ENCODE measurements at regions not wholly inside any gene's neighbourhood (a gene's known extent, or its start where the extent isn't known, plus 50 kb on each side); places are given as distances from the start of the nearest gene placed in this dataset.
A peak's percentile ranks its signal among the peaks of the same experiment; 100 is the strongest.

- 20% methylated on average over 2 of the region's 2 CpGs for WGBS (ENCODE audit: insufficient coverage, insufficient replicate concordance, low lambda C conversion rate, missing lambda C conversion rate)
- no peak for TF ChIP-seq SUPT20H (IDR thresholded peaks at IDR 0.05; ENCODE audit: borderline replicate concordance, control insufficient read depth, low read depth, low read length)
- TF ChIP-seq SMARCA5 (IDR thresholded peaks at IDR 0.05), result peak; percentile 51; the same call in 1 of the 2 replicates
- no peak for FAIRE-seq
- in situ Hi-C loops (cut with MboI), result no loop called here
- no peak for DNase-seq (ENCODE audit: low read depth, low spot score)
- Histone ChIP-seq H3K9ac (ENCODE audit: control insufficient read depth, insufficient read depth, low read length) (no peak overlapping the region), H3K79me2 (ENCODE audit: control insufficient read depth, insufficient read depth, low read length) (no peaks in the 10 kb centered on the region), H3K4me1 (ENCODE audit: control insufficient read depth, insufficient read depth, low read length) (no peaks in the 10 kb centered on the region), H3K27ac (ENCODE audit: control insufficient read depth, insufficient read depth) (no peak overlapping the region), H3K27me3 (replicated peaks in 1 of 2; ENCODE audit: control insufficient read depth in 2 of 2, insufficient read depth in 2 of 2, low read length in 1 of 2) (no peaks in the 10 kb centered on the region), H3K36me3 (ENCODE audit: control insufficient read depth in 2 of 2, insufficient read depth in 2 of 2, low read length in 1 of 2) (no peaks in the 10 kb centered on the region), H3K9me3 (replicated peaks; ENCODE audit: control insufficient read depth, insufficient read depth, low read length) (no peaks in the 10 kb centered on the region), H2AFZ (ENCODE audit: control insufficient read depth, low read depth, low read length) (no peak overlapping the region), H3K4me3 (no peak overlapping the region), H4K20me1 (ENCODE audit: control insufficient read depth, insufficient read depth) (no peaks in the 10 kb centered on the region), H3K4me2 (ENCODE audit: control insufficient read depth, insufficient read depth) (no peak overlapping the region)
- CTCF ChIA-PET, result no interaction called here
- ATAC-seq, result peak; percentile 60
- SMC1A ChIA-PET (ENCODE audit: uncharacterized antibody, unreplicated experiment), result no interaction called here
- no TSS peak for BruUV-seq (replicated peaks)
- POLR2A ChIA-PET, result no interaction called here
- RAD21 ChIA-PET (ENCODE audit: unreplicated experiment), result no interaction called here
- intact Hi-C loops (cut with micrococcal nuclease; ENCODE audit: unreplicated experiment), result loop anchor here (10.0 kb wide), 1 partner anchor 698 kb away; no protein-coding TSS in a partner anchor
These were observed 152.0 kb upstream of the AVPR1A start for GRCh38 chr12:63302941-63303536.

- no peak overlapping the region for H3K9ac ChIP-seq (ENCODE audit: control insufficient read depth, insufficient read depth, low read length)
- H3K9me3 ChIP-seq (replicated peaks; ENCODE audit: control insufficient read depth, insufficient read depth, low read length), result no peaks in the 10 kb centered on the region
- H2AFZ ChIP-seq (ENCODE audit: control insufficient read depth, low read depth, low read length), result no peak overlapping the region
- ChIA-PET POLR2A (no interaction called here), RAD21 (ENCODE audit: unreplicated experiment) (no interaction called here), CTCF (no interaction called here), SMC1A (ENCODE audit: uncharacterized antibody, unreplicated experiment) (no interaction called here)
- FAIRE-seq (no peak), DNase-seq (ENCODE audit: low read depth, low spot score) (peak; percentile 41), ATAC-seq (peak; percentile 86)
- H3K4me3 ChIP-seq, result no peak overlapping the region
- no peaks in the 10 kb centered on the region for H3K27me3 ChIP-seq (replicated peaks in 1 of 2; ENCODE audit: control insufficient read depth in 2 of 2, insufficient read depth in 2 of 2, low read length in 1 of 2)
- H3K4me2 ChIP-seq (ENCODE audit: control insufficient read depth, insufficient read depth), result no peak overlapping the region
- no peaks in the 10 kb centered on the region for H3K36me3 ChIP-seq (ENCODE audit: control insufficient read depth in 2 of 2, insufficient read depth in 2 of 2, low read length in 1 of 2)
- WGBS (ENCODE audit: insufficient coverage, insufficient replicate concordance, low lambda C conversion rate, missing lambda C conversion rate), result 32% methylated on average over 7 of the region's 7 CpGs
- H3K27ac ChIP-seq (ENCODE audit: control insufficient read depth, insufficient read depth), result no peak overlapping the region
- intact Hi-C loops (cut with micrococcal nuclease; ENCODE audit: unreplicated experiment), result loop anchor here (10.0 kb wide), 1 partner anchor 698 kb away; no protein-coding TSS in a partner anchor
- no peaks in the 10 kb centered on the region for H3K79me2 ChIP-seq (ENCODE audit: control insufficient read depth, insufficient read depth, low read length)
- H4K20me1 ChIP-seq (ENCODE audit: control insufficient read depth, insufficient read depth), result no peaks in the 10 kb centered on the region
- H3K4me1 ChIP-seq (ENCODE audit: control insufficient read depth, insufficient read depth, low read length), result no peaks in the 10 kb centered on the region
- in situ Hi-C loops (cut with MboI), result no loop called here
- no TSS peak for BruUV-seq (replicated peaks)
- TF ChIP-seq DPF2 (IDR thresholded peaks at IDR 0.05) (peak; percentile 74), SMC3 (IDR thresholded peaks at IDR 0.05; ENCODE audit: borderline replicate concordance, low read length) (no peak), IKZF2 (IDR thresholded peaks at IDR 0.05) (peak; percentile 65 to 71; a peak in 3 of 4 replicates), POU2F2 (IDR thresholded peaks at IDR 0.05; ENCODE audit: borderline replicate concordance, low read depth, low read length) (no peak), RUNX3 (IDR thresholded peaks at IDR 0.05; ENCODE audit: low read length) (peak; percentile 14; the same call in 1 of the 2 replicates), BRCA1 (IDR thresholded peaks at IDR 0.05; ENCODE audit: low read depth, low read length) (no peak), ZNF24 (IDR thresholded peaks at IDR 0.05) (peak; percentile 31; the same call in 1 of the 2 replicates), IKZF1 (conservative IDR thresholded peaks at IDR 0.05) (peak; percentile 65), MTA2 (IDR thresholded peaks at IDR 0.05; ENCODE audit: low read depth) (peak; percentile 74), ATF7 (IDR thresholded peaks at IDR 0.05; ENCODE audit: low read depth) (peak; percentile 51; the same call in 1 of the 2 replicates), ZNF217 (IDR thresholded peaks at IDR 0.05) (peak; percentile 62; the same call in 1 of the 2 replicates), NBN (IDR thresholded peaks at IDR 0.05) (peak; percentile 57; the same call in 1 of the 2 replicates), MLLT1 (IDR thresholded peaks at IDR 0.05) (peak; percentile 68), HDAC6 (IDR thresholded peaks at IDR 0.05; ENCODE audit: unreplicated experiment) (no peak)
- TF ChIP-seq, protein P1, sequence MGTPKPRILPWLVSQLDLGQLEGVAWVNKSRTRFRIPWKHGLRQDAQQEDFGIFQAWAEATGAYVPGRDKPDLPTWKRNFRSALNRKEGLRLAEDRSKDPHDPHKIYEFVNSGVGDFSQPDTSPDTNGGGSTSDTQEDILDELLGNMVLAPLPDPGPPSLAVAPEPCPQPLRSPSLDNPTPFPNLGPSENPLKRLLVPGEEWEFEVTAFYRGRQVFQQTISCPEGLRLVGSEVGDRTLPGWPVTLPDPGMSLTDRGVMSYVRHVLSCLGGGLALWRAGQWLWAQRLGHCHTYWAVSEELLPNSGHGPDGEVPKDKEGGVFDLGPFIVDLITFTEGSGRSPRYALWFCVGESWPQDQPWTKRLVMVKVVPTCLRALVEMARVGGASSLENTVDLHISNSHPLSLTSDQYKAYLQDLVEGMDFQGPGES (IDR thresholded peaks at IDR 0.05), result no peak
These were observed 151.4 kb upstream of the AVPR1A start for GRCh38 chr12:63302269-63302940.

Measured in GM12878 (cell line).